ENCODE measurements at regions not wholly inside any gene's neighbourhood (a gene's known extent, or its start where the extent isn't known, plus 50 kb on each side); places are given as distances from the start of the nearest gene placed in this dataset.
"Not testable (repeated sequence)": the region's sequence is repeated elsewhere in the genome, so short reads cannot be mapped to it uniquely, and the experiment has no call there.

GRCh38 chr17:47057279-47057678 is 78.2 kb upstream of the RPRML start:
- TF ChIP-seq ZNF274 (IDR thresholded peaks at IDR 0.05; ENCODE audit: low read depth, low read length); YY1 (IDR thresholded peaks at IDR 0.05; ENCODE audit: insufficient read depth, insufficient read length); SUZ12 (IDR thresholded peaks at IDR 0.05; ENCODE audit: extremely low read depth, insufficient read depth, insufficient read length): not testable (repeated sequence)

All from NT2/D1 (cell line).